SIG-M5 (cell line): ENCODE measurements at regions not wholly inside any gene's neighbourhood (a gene's known extent, or its start where the extent isn't known, plus 50 kb on each side); places are given as distances from the start of the nearest gene placed in this dataset.

ENCODE experiments used
- DNase-seq: peaks from one replicate; lab custom pipeline; 2025; lab: John Stamatoyannopoulos, UW

DNA sequence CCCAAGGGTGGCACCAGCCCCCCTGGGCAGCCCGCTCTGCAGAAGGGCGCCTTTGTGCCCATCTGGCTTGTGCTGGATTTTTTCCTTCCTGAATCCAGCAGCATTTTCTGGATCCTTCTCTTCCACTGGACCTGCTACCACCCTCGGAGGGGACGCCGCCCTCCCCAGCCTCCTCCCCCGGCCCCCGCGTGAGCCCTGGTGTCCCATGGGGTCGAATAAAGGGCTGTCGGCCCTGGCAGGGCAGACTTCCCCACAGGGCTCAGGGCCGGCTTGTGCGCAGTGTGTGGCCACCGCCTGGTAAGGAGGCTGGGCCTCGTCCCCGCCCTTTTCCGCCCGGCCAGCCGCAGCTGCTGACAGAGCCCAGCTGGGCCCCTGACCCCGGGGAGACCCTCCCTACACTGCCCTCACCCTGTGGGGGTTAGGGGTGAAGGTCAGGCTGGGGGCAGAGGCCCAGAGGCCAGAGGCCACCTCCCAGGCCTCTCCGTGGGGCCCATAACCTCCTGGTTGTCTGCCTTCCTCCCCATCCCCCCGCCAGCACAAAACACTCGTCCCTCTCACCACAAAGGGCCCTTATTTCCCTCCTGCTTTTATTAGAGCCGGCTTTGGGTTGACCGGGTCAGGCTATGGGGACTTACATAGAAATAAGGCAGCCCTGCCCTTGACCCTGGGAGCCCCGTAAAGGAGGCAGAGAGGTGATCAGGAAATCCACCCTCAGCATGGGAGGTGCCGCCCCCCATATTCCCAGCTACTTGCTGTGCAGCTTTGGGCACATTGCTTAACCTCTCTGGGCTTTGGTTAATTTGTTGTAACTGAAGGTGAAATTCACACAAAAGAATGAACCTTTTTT is 179.3 kb upstream of the CIBAR2 start:
- no peak for DNase-seq

DNA sequence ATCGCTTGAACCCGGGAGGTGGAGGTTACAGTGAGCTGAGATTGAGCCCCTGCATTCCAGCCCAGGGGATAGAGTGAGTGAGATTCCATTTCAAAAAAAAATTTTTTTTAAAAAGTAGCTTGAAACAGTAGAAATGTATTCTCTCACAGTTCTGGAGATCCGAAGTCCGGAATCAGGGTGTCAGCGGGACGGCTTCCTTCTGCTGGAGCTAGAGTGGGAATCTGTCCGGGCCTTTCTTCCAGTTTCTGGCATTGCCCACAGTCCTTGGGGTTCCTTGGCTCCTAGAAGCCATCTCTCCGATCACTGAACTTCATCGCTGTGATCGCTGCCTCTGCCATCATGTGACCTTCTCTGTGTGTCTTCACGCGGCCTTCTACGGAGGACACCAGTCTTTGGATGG is 181.2 kb upstream of the CIBAR2 start:
- no peak for DNase-seq

DNA sequence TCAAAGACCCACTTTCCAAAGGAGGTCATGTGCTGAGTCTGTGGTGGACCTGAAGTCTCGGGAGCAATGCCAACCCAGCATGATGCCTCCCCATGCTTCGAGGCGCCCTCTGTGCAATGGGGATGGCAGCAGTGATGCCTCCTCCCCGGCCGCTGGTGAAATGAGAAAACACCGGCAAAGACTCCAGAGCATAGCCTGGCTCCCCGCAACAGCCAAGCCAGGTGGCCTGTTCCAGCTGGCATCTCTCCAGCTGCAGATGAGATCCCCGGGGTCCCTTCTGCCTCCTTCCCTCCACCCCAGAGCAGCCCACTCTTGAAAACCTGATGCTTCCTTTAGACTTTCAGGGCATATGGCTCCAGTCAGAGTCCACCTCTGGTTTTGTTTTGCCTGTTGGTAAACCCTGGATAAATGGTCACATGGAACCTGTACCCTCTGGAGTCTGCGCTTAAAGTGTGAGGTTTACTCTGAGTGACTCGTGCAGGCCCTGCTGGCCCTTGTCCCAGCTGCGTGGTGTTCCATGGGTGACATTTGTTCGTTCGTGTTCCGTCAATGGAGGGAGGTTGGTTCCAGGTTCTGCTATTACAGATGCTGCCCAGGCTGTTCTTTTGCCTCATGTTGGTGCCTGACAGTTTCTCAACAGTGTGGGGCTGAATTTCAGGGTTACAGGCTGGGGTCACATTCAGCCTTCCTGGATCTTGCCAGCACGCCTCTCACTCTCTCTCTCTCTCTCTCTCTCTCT is 181.8 kb upstream of the CIBAR2 start:
- no peak for DNase-seq

DNA sequence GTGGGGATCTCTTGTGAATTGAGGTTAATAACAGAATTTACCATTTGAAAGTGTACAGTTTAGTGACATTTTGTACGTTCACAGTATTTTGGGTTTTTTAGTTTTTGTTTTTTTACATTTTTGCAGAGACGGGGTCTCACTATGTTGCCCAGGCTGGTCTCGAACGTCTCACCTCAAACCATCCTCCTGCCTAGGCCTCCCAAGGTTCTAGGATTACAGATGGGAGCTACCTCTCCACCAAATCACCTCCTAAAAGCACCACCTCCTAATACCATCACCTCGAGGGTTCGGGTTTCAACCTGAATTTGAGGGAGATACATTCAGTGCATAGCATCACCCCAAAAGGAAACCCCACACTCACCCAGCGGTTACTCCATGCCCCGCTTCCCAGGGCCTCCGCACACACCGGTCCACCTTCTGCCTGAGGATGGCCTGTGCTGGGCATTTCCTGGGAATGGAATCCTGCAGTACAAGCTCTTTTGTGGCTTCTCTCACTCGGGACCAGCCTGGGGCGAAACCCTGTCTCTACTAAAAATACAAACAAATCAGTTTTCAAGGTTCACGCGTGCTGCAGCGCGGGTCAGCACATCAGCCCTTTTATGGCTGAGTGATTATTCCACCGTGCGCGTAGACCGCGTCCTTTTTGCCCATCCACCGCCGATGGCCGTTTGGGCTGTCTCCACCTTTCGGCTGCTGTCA is 182.7 kb upstream of the CIBAR2 start:
- DNase-seq: no peak

GRCh38 chr16:85296859-85297660 is 184.8 kb upstream of the CIBAR2 start:
- no peak for DNase-seq

GRCh38 chr16:85297881-85298280 is 185.6 kb upstream of the CIBAR2 start:
- DNase-seq: no peak

DNA sequence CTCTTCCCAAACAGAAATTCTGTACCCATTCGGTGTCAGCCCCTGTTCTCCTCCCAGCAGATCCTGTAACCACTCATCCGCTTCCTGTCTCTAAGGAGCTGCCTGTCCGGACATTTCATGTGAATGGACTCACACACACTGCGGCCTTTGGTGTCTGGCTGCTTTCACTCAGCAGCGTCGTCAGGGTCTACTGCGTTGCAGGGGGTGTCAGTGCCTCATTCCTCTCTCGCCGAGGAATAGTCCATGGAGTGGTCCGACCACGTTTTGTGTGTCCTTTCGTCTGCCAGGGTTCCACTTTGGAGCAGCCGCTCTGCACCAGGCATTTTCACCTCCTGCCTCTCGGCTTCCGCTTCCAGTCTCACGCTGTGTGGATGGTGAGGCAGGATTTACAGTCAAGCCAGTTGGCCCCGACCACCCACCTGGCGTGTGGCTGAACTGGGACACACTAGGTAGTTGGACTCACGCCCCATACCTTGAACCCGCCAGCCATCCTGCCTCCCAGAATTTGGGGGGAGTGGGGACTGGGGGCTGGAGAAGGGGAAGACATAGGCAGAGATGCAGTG is 188.2 kb upstream of the CIBAR2 start:
- DNase-seq: no peak

GRCh38 chr16:85301231-85301630 is 189.0 kb upstream of the CIBAR2 start:
- DNase-seq: no peak

- no peak for DNase-seq
Observed at GRCh38 chr16:85302018-85302847, 190.0 kb upstream of the CIBAR2 start.

GRCh38 chr16:85302848-85303353 is 190.6 kb upstream of the CIBAR2 start:
- DNase-seq: no peak

- no peak for DNase-seq
Observed at GRCh38 chr16:85303354-85303883, 191.1 kb upstream of the CIBAR2 start.

DNA sequence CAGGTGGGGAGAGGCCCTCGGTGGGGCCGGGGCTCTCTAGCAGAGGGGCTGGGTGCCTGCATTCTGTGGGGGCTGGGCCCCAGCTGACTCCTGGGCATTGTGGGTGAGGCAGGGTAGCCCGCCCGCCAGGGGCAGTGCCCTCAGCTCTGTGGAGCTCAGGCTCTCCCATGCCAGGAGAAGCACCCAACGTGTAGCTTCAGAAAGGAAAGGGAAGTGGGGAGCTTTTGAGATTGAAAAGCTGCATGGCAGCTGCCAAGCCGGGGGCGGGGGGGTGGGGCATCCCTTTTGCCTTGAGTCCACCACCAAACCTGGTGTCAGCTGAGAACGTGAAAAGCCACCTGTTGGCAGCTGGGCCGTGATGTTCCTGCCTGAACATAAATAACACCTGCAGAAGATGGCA is 192.1 kb upstream of the CIBAR2 start:
- no peak for DNase-seq

- DNase-seq: no peak
Observed at GRCh38 chr16:85306071-85306792, 194.0 kb upstream of the CIBAR2 start.

DNA sequence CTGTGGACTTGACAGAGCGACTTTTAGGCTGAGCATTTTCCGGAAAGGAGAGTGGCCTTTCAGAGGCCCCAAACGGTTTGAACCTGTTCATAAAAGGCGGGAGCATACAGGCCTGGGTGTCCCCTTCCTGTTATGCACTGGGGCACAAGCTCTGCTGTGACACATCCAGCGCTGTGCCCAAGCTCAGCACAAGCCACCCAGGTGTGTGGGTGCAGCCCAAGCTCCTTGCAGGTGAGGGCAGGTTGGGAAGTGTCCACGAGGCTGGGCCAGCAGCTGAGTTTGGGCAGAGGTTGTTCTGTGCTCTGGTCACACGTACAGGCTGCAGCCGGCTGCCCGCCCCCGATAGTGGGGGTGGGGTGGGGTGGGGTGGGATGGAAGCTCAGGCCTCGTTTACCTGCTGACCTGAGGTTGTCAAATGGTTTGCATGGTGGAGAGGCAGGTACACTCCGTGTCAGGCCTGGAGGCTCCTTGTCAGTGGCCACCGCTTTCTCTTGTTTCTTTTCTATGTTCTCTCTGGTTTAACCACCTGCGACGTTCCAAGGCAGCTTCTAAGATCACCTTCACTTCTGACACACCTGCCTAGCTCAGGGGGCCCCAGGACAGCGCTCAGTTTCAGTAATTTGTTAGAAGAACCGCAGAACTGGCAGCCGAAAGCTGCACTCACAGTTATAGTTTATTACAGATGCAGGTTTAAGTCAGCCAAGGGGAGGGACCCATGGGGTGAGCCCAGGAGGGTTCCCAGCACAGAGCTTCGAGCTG is 194.7 kb upstream of the CIBAR2 start:
- DNase-seq: no peak

- DNase-seq: no peak
Observed at GRCh38 chr16:85307552-85308364, 195.5 kb upstream of the CIBAR2 start.

GRCh38 chr16:85308611-85309540 is 196.6 kb upstream of the CIBAR2 start:
- no peak for DNase-seq
